ENCODE measurements at regions not wholly inside any gene's neighbourhood (a gene's known extent, or its start where the extent isn't known, plus 50 kb on each side); places are given as distances from the start of the nearest gene placed in this dataset.

DNA sequence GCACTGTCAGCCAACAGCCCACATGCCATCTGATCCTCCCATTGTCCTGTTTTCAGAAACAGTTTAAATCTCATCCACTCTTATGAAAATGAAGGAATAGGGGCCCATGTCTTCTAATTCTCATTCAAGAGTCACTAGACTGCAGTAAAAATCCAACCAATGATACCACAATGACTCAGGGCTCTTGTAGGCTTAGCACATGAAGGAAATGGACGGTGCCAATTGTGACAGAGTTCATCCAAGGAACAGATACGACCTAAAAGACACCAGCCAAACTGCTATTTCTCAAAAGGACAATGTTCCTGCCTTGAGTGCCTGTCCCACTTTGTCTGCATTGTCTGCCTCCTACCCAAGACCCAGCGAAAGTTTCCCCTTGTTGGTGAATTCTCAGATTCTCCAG is 204.8 kb upstream of the COX10 start:
- no peak for DNase-seq (ENCODE audit: low read depth)
- no peak overlapping the region for H3K4me3 ChIP-seq (ENCODE audit: low read depth, low read length)
- no peak for TF ChIP-seq CTCF (IDR thresholded peaks at IDR 0.05; ENCODE audit: low read depth, low read length, missing control alignments)

DNA sequence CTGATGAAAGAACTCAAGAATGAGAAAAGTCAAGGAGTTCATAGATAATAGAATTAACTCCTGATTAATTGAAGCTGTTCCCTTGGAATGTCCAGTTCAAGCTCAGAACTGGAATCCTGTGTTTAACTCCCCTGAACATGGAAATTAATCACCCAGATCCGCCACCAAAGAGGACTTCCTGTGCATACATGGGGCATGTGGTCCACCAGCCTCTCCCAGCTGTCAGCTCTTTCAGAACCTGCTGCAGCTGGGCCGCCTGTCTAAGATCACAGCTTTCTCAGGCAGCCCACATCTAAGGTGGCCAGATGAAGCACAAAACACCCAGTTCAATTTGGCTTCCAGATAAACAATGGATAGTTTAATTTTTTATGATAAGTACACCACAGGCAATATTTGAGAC is 203.7 kb upstream of the COX10 start:
- DNase-seq (ENCODE audit: low read depth) = no peak
- TF ChIP-seq CTCF (IDR thresholded peaks at IDR 0.05; ENCODE audit: low read depth, low read length, missing control alignments) = no peak
- H3K4me3 ChIP-seq (ENCODE audit: low read depth, low read length) = no peak overlapping the region

- no peak for TF ChIP-seq CTCF (IDR thresholded peaks at IDR 0.05; ENCODE audit: low read depth, low read length, missing control alignments)
- DNase-seq (ENCODE audit: low read depth) = no peak
- H3K4me3 ChIP-seq (ENCODE audit: low read depth, low read length) = no peak overlapping the region
Measured at GRCh38 chr17:13869331-13869940, 199.9 kb upstream of the COX10 start.

DNA sequence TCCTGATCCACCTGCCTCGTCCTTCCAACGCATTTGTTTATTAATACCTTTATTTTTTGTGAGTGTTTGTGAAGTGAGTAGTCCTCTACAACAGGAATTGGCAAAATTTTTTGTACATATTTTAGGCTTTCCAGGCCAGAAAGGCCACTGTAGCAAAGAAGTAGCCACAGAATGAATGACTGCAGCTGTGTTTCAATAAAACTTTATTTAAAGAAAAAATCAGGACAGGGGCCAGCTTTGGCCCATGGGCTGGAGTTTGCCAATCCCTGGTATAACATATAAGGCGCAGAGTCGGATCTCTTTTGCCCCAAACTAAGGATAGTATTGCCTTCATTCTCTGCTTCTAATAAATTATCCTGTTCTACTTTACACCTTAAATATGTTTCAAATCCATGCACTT is 198.0 kb upstream of the COX10 start:
- H3K4me3 ChIP-seq (ENCODE audit: low read depth, low read length) = no peak overlapping the region
- DNase-seq (ENCODE audit: low read depth) = no peak
- TF ChIP-seq CTCF (IDR thresholded peaks at IDR 0.05; ENCODE audit: low read depth, low read length, missing control alignments) = no peak

- DNase-seq (ENCODE audit: low read depth) = no peak
- H3K4me3 ChIP-seq (ENCODE audit: low read depth, low read length) = no peak overlapping the region
- no peak for TF ChIP-seq CTCF (IDR thresholded peaks at IDR 0.05; ENCODE audit: low read depth, low read length, missing control alignments)
Measured at GRCh38 chr17:13874134-13874533, 195.2 kb upstream of the COX10 start.

DNA sequence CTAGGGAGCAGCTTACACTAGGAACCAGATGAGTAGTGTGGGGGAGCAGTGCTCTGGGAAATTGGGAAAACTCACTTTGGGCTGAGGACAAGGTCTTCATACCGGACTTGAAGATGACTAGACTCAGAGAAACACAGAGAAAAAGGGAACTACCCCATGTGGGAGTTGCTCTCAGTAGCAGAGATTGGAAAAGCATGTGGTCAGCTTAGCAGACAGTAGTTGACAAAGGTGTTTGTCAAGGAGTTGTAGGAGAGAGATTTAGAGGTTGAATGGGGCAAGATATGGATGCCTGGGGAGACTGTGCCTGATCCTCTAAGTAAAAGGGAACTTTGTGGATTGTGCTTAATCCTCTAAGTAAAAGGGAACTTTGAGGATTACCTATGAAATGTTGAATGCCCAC is 194.5 kb upstream of the COX10 start:
- DNase-seq (ENCODE audit: low read depth) = no peak
- H3K4me3 ChIP-seq (ENCODE audit: low read depth, low read length) = no peak overlapping the region
- TF ChIP-seq CTCF (IDR thresholded peaks at IDR 0.05; ENCODE audit: low read depth, low read length, missing control alignments) = no peak

- no peak for TF ChIP-seq CTCF (IDR thresholded peaks at IDR 0.05; ENCODE audit: low read depth, low read length, missing control alignments)
- H3K4me3 ChIP-seq (ENCODE audit: low read depth, low read length) = no peak overlapping the region
- DNase-seq (ENCODE audit: low read depth) = no peak
Measured at GRCh38 chr17:13879961-13880466, 189.3 kb upstream of the COX10 start.
